Activated CD4-positive, alpha-beta T cell treated with anti-CD3 and anti-CD28 coated beads, Interleukin-2, amount 50 U/mL, for 16 hours (primary cell): ENCODE measurements at regions not wholly inside any gene's neighbourhood (a gene's known extent, or its start where the extent isn't known, plus 50 kb on each side); places are given as distances from the start of the nearest gene placed in this dataset.
"Not testable (repeated sequence)": the region's sequence is repeated elsewhere in the genome, so short reads cannot be mapped to it uniquely, and the experiment has no call there.

Experiments
- DNase-seq: peaks from one replicate; pipeline ENCODE4 v3.0.0-alpha.2; 2020

- DNase-seq, result no peak
Measured at GRCh38 chr6:27616328-27617045, 143.6 kb upstream of the ZNF184 start.

- no peak for DNase-seq
Measured at GRCh38 chr6:27611451-27611850, 138.5 kb upstream of the ZNF184 start.

GRCh38 chr6:27608916-27609883, 136.3 kb upstream of the ZNF184 start:
- peak; percentile 61 for DNase-seq

- DNase-seq, result peak; percentile 78
Measured at GRCh38 chr6:27605401-27606342, 132.8 kb upstream of the ZNF184 start.

- DNase-seq, result peak; percentile 33
Measured at GRCh38 chr6:27604986-27605385, 132.1 kb upstream of the ZNF184 start.

GRCh38 chr6:27601668-27602254, 128.9 kb upstream of the ZNF184 start:
- DNase-seq, result peak; percentile 41

- DNase-seq, result peak; percentile 50
Measured at GRCh38 chr6:27599859-27600532, 127.1 kb upstream of the ZNF184 start.

- not testable (repeated sequence) for DNase-seq
Measured at GRCh38 chr6:27597031-27597567, 124.2 kb upstream of the ZNF184 start.

- DNase-seq, result no peak
Measured at GRCh38 chr6:27593861-27594260, 121.0 kb upstream of the ZNF184 start.

- peak; percentile 16 for DNase-seq
Measured at GRCh38 chr6:27593200-27593818, 120.4 kb upstream of the ZNF184 start.

GRCh38 chr6:27592481-27593199, 119.7 kb upstream of the ZNF184 start:
- DNase-seq, result peak; percentile 92

GRCh38 chr6:27591699-27592480, 119.0 kb upstream of the ZNF184 start:
- DNase-seq, result peak; percentile 74

GRCh38 chr6:27585316-27585715, 112.4 kb upstream of the ZNF184 start:
- DNase-seq, result not testable (repeated sequence)

- DNase-seq, result no peak
Measured at GRCh38 chr6:27584326-27584725, 111.4 kb upstream of the ZNF184 start.

- peak; percentile 85 for DNase-seq
Measured at GRCh38 chr6:27582928-27583725, 110.2 kb upstream of the ZNF184 start.

- DNase-seq, result no peak
Measured at GRCh38 chr6:27579973-27580372, 107.1 kb upstream of the ZNF184 start.

GRCh38 chr6:27577922-27578321, 105.0 kb upstream of the ZNF184 start:
- DNase-seq, result no peak

- DNase-seq, result peak; percentile 70
Measured at GRCh38 chr6:27575594-27576361, 102.9 kb upstream of the ZNF184 start.
